Spleen (tissue), 7 donors: ENCODE measurements at regions not wholly inside any gene's neighbourhood (a gene's known extent, or its start where the extent isn't known, plus 50 kb on each side); places are given as distances from the start of the nearest gene placed in this dataset.

ENCODE experiments used
- CTCF ChIP-seq, 11 experiments: fragments of 200-600 bp in 7 of 11; fragments of 450-650 bp in 4 of 11; sonication (generic) in 4 of 11; IDR thresholded peaks in 8 of 11; conservative IDR thresholded peaks in 3 of 11; 1 replicate in 7 of 11; 2 replicates in 4 of 11; pipeline versions ENCODE4 v1.4.0 to v1.8.0; 2016 to 2021; ENCODE audit warnings: antibody characterized with exemption in 11 of 11, inconsistent platforms in 4 of 11, mild to moderate bottlenecking in 1 of 11
- POLR2A ChIP-seq, 3 donors: fragments of 450-650 bp; IDR thresholded peaks; one replicate each; pipeline ENCODE4 v1.5.1; 2017; ENCODE audit warnings: antibody characterized with exemption in 3 of 3, mild to moderate bottlenecking in 1 of 3
- POLR2AphosphoS5 ChIP-seq, 3 donors: sonication (generic); formaldehyde crosslinking; IDR thresholded peaks; one replicate each; pipeline ENCODE4 v1.5.1; 2017; ENCODE audit warnings: antibody characterized with exemption in 3 of 3
- donor health status: DM: no; HTN: no; CAD: no; lungs with moderate emphysema.
- donor health status: DM: no; HTN: no; CAD: no.
- donor health status: DM: no; HTN: no; CAD: no.

DNA sequence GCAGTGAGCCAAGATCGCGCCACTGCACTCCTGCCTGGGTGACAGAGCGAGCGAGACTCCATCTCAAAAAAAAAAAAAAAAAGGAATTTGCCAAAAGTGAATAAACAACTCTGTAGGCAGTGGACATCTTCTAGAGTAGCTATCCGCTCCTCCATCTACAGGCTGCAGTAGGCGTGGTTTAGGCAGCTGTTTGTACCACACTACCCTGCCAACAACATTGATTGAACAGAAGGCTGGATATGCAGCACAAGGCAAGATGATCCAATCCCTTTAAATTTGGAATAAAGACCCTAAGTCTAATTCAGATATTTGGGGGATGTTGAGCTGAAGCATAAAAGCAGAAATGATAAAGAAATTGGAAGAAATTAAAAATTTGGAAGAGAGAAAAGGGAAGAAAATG lies 141.6 kb downstream of the TES start:
- TF ChIP-seq CTCF (IDR thresholded peaks at IDR 0.05 in 8 of 11, conservative IDR thresholded peaks at IDR 0.05 in 3 of 11) (no peak), POLR2A (IDR thresholded peaks at IDR 0.05) (no peak), POLR2AphosphoS5 (IDR thresholded peaks at IDR 0.05) (no peak)
